ENCODE measurements at regions not wholly inside any gene's neighbourhood (a gene's known extent, or its start where the extent isn't known, plus 50 kb on each side); places are given as distances from the start of the nearest gene placed in this dataset.

GRCh38 chr11:19478891-19479290 lies 233.7 kb upstream of the NAV2 start:
- no peak for DNase-seq (ENCODE audit: low spot score)

GRCh38 chr11:19474954-19475721 lies 234.4 kb upstream of the E2F8 start:
- Histone ChIP-seq H3K27me3 (replicated peaks; ENCODE audit: insufficient read depth) (no peaks in the 10 kb centered on the region), H3K4me1 (replicated peaks) (no peaks in the 10 kb centered on the region), H3K4me3 (no peak overlapping the region), H3K27ac (no peak overlapping the region), H3K9me3 (no peaks in the 10 kb centered on the region), H3K36me3 (no peaks in the 10 kb centered on the region)
- TF ChIP-seq POLR2A (IDR thresholded peaks at IDR 0.05): no peak
- WGBS: 46% methylated on average over 7 of the region's 7 CpGs
- intact Hi-C loops (cut with DNase I): no loop called here
- DNase-seq (ENCODE audit: low spot score): no peak

More at GRCh38 chr11:19478891-19479290, 233.7 kb upstream of the NAV2 start:
- Histone ChIP-seq H3K4me1 (replicated peaks) (no peaks in the 10 kb centered on the region), H3K9me3 (no peaks in the 10 kb centered on the region), H3K27ac (no peak overlapping the region), H3K27me3 (replicated peaks; ENCODE audit: insufficient read depth) (no peaks in the 10 kb centered on the region), H3K36me3 (no peaks in the 10 kb centered on the region), H3K4me3 (no peak overlapping the region)
- intact Hi-C loops (cut with DNase I): no loop called here
- 37% methylated on average over 7 of the region's 7 CpGs for WGBS
- no peak for TF ChIP-seq POLR2AphosphoS5 (IDR thresholded peaks at IDR 0.05)
- TF ChIP-seq POLR2A (IDR thresholded peaks at IDR 0.05): no peak
- no peak for TF ChIP-seq CTCF (IDR thresholded peaks at IDR 0.05)

GRCh38 chr11:19474211-19474610 lies 233.5 kb upstream of the E2F8 start:
- Histone ChIP-seq H3K4me1 (replicated peaks) (no peaks in the 10 kb centered on the region), H3K4me3 (no peak overlapping the region), H3K27ac (no peak overlapping the region), H3K9me3 (no peaks in the 10 kb centered on the region), H3K36me3 (no peaks in the 10 kb centered on the region), H3K27me3 (replicated peaks; ENCODE audit: insufficient read depth) (no peaks in the 10 kb centered on the region)
- no peak for TF ChIP-seq CTCF (IDR thresholded peaks at IDR 0.05)
- TF ChIP-seq POLR2A (IDR thresholded peaks at IDR 0.05): no peak
- no peak for TF ChIP-seq POLR2AphosphoS5 (IDR thresholded peaks at IDR 0.05)
- 66% methylated on average over 4 of the region's 4 CpGs for WGBS
- intact Hi-C loops (cut with DNase I): no loop called here
- DNase-seq (ENCODE audit: low spot score): no peak

- intact Hi-C loops (cut with DNase I): no loop called here
- Histone ChIP-seq H3K4me3 (no peak overlapping the region), H3K9me3 (no peaks in the 10 kb centered on the region), H3K4me1 (replicated peaks) (no peaks in the 10 kb centered on the region), H3K36me3 (no peaks in the 10 kb centered on the region), H3K27ac (no peak overlapping the region), H3K27me3 (replicated peaks; ENCODE audit: insufficient read depth) (no peaks in the 10 kb centered on the region)
- TF ChIP-seq POLR2A (IDR thresholded peaks at IDR 0.05) (no peak), CTCF (IDR thresholded peaks at IDR 0.05) (no peak), POLR2AphosphoS5 (IDR thresholded peaks at IDR 0.05) (no peak)
- no peak for DNase-seq (ENCODE audit: low spot score)
- 62% methylated on average over 3 of the region's 3 CpGs for WGBS
Measured at GRCh38 chr11:19472679-19473078, 231.9 kb upstream of the E2F8 start.

- Histone ChIP-seq H3K36me3 (no peaks in the 10 kb centered on the region), H3K4me3 (no peak overlapping the region), H3K27ac (no peak overlapping the region), H3K9me3 (no peaks in the 10 kb centered on the region), H3K27me3 (replicated peaks; ENCODE audit: insufficient read depth) (peaks cover 4% of the 10 kb centered on the region), H3K4me1 (replicated peaks) (no peaks in the 10 kb centered on the region)
- DNase-seq (ENCODE audit: low spot score): no peak
- TF ChIP-seq POLR2AphosphoS5 (IDR thresholded peaks at IDR 0.05) (no peak), POLR2A (IDR thresholded peaks at IDR 0.05) (no peak)
- WGBS: 85% methylated on average over 2 of the region's 2 CpGs
- intact Hi-C loops (cut with DNase I): no loop called here
Measured at GRCh38 chr11:19467904-19468303, 227.2 kb upstream of the E2F8 start.

GRCh38 chr11:19466314-19466713 lies 225.6 kb upstream of the E2F8 start:
- intact Hi-C loops (cut with DNase I): no loop called here
- no peak for TF ChIP-seq POLR2A (IDR thresholded peaks at IDR 0.05)
- TF ChIP-seq CTCF (IDR thresholded peaks at IDR 0.05): no peak
- TF ChIP-seq POLR2AphosphoS5 (IDR thresholded peaks at IDR 0.05): no peak
- H3K36me3 ChIP-seq: no peaks in the 10 kb centered on the region
- no peak overlapping the region for H3K27ac ChIP-seq
- no peak overlapping the region for H3K4me3 ChIP-seq
- H3K9me3 ChIP-seq: no peaks in the 10 kb centered on the region
- DNase-seq (ENCODE audit: low spot score): no peak
- no peaks in the 10 kb centered on the region for H3K4me1 ChIP-seq (replicated peaks)
- H3K27me3 ChIP-seq (replicated peaks; ENCODE audit: insufficient read depth): peaks cover 4% of the 10 kb centered on the region
- 70% methylated on average over 7 of the region's 7 CpGs for WGBS

Data from prostate gland (tissue), 2 donors.